Endothelial cell of umbilical vein (primary cell): ENCODE measurements at regions not wholly inside any gene's neighbourhood (a gene's known extent, or its start where the extent isn't known, plus 50 kb on each side); places are given as distances from the start of the nearest gene placed in this dataset.

Experiments
- CTCF ChIP-seq, 2 donors: IDR thresholded peaks; 1 replicate in 1 of 2; 2 replicates in 1 of 2; pipeline ENCODE4 v1.5.1; 2011; ENCODE audit warnings: low read length in 2 of 2, mild to moderate bottlenecking in 2 of 2, moderate library complexity in 2 of 2, control low read depth in 1 of 2, inconsistent platforms in 1 of 2, low read depth in 1 of 2; ENCODE audit not compliant: insufficient read depth in 1 of 2; ENCODE audit errors: extremely low read depth in 1 of 2
- EZH2 ChIP-seq: IDR thresholded peaks from 2 replicates; pipeline ENCODE4 v1.6.1; 2012; ENCODE audit warnings: borderline replicate concordance, low read depth, mild to moderate bottlenecking, moderate library complexity, low read length, inconsistent platforms; ENCODE audit not compliant: severe bottlenecking
- POLR2A ChIP-seq: IDR thresholded peaks from 2 replicates; pipeline ENCODE4 v1.6.1; 2012; ENCODE audit warnings: low read depth, mild to moderate bottlenecking, control low read depth, low read length
- POLR2AphosphoS5 ChIP-seq: IDR thresholded peaks from 2 replicates; pipeline ENCODE4 v1.6.1; 2012; ENCODE audit warnings: low read depth, mild to moderate bottlenecking, control low read depth, low read length, moderate library complexity; ENCODE audit not compliant: insufficient read depth

- TF ChIP-seq POLR2A (no peak), CTCF (IDR thresholded peaks at IDR 0.05; ENCODE audit: extremely low read depth in 1 of 2, insufficient read depth in 1 of 2, low read depth in 1 of 2, low read length in 2 of 2) (no peak), EZH2 (no peak), POLR2AphosphoS5 (no peak)
Observed at GRCh38 chr4:164648151-164648848, 105.6 kb upstream of the SMIM31 start.
